ENCODE measurements at regions not wholly inside any gene's neighbourhood (a gene's known extent, or its start where the extent isn't known, plus 50 kb on each side); places are given as distances from the start of the nearest gene placed in this dataset.

- peaks cover 28% of the 10 kb centered on the region for H3K9me3 Mint-ChIP-seq
- intact Hi-C loops (cut with micrococcal nuclease) = no loop called here
- H3K27ac Mint-ChIP-seq = no peak overlapping the region
- DNase-seq (ENCODE audit: low spot score) = no peak
- no peaks in the 10 kb centered on the region for H3K4me1 Mint-ChIP-seq (ENCODE audit: low read depth)
- no peaks in the 10 kb centered on the region for H3K27me3 Mint-ChIP-seq (ENCODE audit: low read depth)
- no peak overlapping the region for H3K4me3 Mint-ChIP-seq (ENCODE audit: low read depth)
- peaks cover 4% of the 10 kb centered on the region for H3K36me3 Mint-ChIP-seq (ENCODE audit: low read depth)
These were observed 164.8 kb upstream of the ARID1B start for GRCh38 chr6:156612361-156612760.

GRCh38 chr6:156602066-156602385 lies 175.2 kb upstream of the ARID1B start:
- no peaks in the 10 kb centered on the region for H3K36me3 Mint-ChIP-seq (ENCODE audit: low read depth)
- no peak overlapping the region for H3K27ac Mint-ChIP-seq
- intact Hi-C loops (cut with micrococcal nuclease) = no loop called here
- no peak overlapping the region for H3K4me3 Mint-ChIP-seq (ENCODE audit: low read depth)
- H3K9me3 Mint-ChIP-seq = no peaks in the 10 kb centered on the region
- H3K4me1 Mint-ChIP-seq (ENCODE audit: low read depth) = no peaks in the 10 kb centered on the region
- DNase-seq (ENCODE audit: low spot score) = no peak
- peaks cover 1% of the 10 kb centered on the region for H3K27me3 Mint-ChIP-seq (ENCODE audit: low read depth)

- Mint-ChIP-seq H3K9me3 (no peaks in the 10 kb centered on the region), H3K27ac (no peak overlapping the region), H3K27me3 (ENCODE audit: low read depth) (peaks cover 1% of the 10 kb centered on the region), H3K4me3 (ENCODE audit: low read depth) (no peak overlapping the region), H3K36me3 (ENCODE audit: low read depth) (no peaks in the 10 kb centered on the region), H3K4me1 (ENCODE audit: low read depth) (no peaks in the 10 kb centered on the region)
- no peak for DNase-seq (ENCODE audit: low spot score)
- intact Hi-C loops (cut with micrococcal nuclease) = no loop called here
These were observed 175.8 kb upstream of the ARID1B start for GRCh38 chr6:156601152-156602065.

GRCh38 chr6:156600678-156601077 lies 176.5 kb upstream of the ARID1B start:
- H3K36me3 Mint-ChIP-seq (ENCODE audit: low read depth) = no peaks in the 10 kb centered on the region
- H3K9me3 Mint-ChIP-seq = no peaks in the 10 kb centered on the region
- H3K4me1 Mint-ChIP-seq (ENCODE audit: low read depth) = no peaks in the 10 kb centered on the region
- H3K27me3 Mint-ChIP-seq (ENCODE audit: low read depth) = no peaks in the 10 kb centered on the region
- no peak overlapping the region for H3K27ac Mint-ChIP-seq
- no peak for DNase-seq (ENCODE audit: low spot score)
- H3K4me3 Mint-ChIP-seq (ENCODE audit: low read depth) = no peak overlapping the region
- intact Hi-C loops (cut with micrococcal nuclease) = no loop called here

GRCh38 chr6:156599978-156600590 lies 177.1 kb upstream of the ARID1B start:
- Mint-ChIP-seq H3K36me3 (ENCODE audit: low read depth) (no peaks in the 10 kb centered on the region), H3K27ac (no peak overlapping the region), H3K4me1 (ENCODE audit: low read depth) (no peaks in the 10 kb centered on the region), H3K9me3 (no peaks in the 10 kb centered on the region), H3K4me3 (ENCODE audit: low read depth) (no peak overlapping the region), H3K27me3 (ENCODE audit: low read depth) (no peaks in the 10 kb centered on the region)
- DNase-seq (ENCODE audit: low spot score) = no peak
- intact Hi-C loops (cut with micrococcal nuclease) = no loop called here

GRCh38 chr6:156599366-156599765 lies 177.8 kb upstream of the ARID1B start:
- DNase-seq (ENCODE audit: low spot score) = no peak
- no peaks in the 10 kb centered on the region for H3K36me3 Mint-ChIP-seq (ENCODE audit: low read depth)
- H3K4me1 Mint-ChIP-seq (ENCODE audit: low read depth) = no peaks in the 10 kb centered on the region
- H3K4me3 Mint-ChIP-seq (ENCODE audit: low read depth) = no peak overlapping the region
- H3K27me3 Mint-ChIP-seq (ENCODE audit: low read depth) = no peaks in the 10 kb centered on the region
- no peak overlapping the region for H3K27ac Mint-ChIP-seq
- no peaks in the 10 kb centered on the region for H3K9me3 Mint-ChIP-seq
- intact Hi-C loops (cut with micrococcal nuclease) = no loop called here

- no peak overlapping the region for H3K4me3 Mint-ChIP-seq (ENCODE audit: low read depth)
- H3K4me1 Mint-ChIP-seq (ENCODE audit: low read depth) = no peaks in the 10 kb centered on the region
- intact Hi-C loops (cut with micrococcal nuclease) = no loop called here
- H3K9me3 Mint-ChIP-seq = no peaks in the 10 kb centered on the region
- H3K36me3 Mint-ChIP-seq (ENCODE audit: low read depth) = no peaks in the 10 kb centered on the region
- no peak overlapping the region for H3K27ac Mint-ChIP-seq
- no peak for DNase-seq (ENCODE audit: low spot score)
- peaks cover 3% of the 10 kb centered on the region for H3K27me3 Mint-ChIP-seq (ENCODE audit: low read depth)
These were observed 178.4 kb upstream of the ARID1B start for GRCh38 chr6:156598855-156599180.

- H3K27ac Mint-ChIP-seq = no peak overlapping the region
- DNase-seq (ENCODE audit: low spot score) = no peak
- H3K27me3 Mint-ChIP-seq (ENCODE audit: low read depth) = peaks cover 4% of the 10 kb centered on the region
- intact Hi-C loops (cut with micrococcal nuclease) = no loop called here
- H3K36me3 Mint-ChIP-seq (ENCODE audit: low read depth) = no peaks in the 10 kb centered on the region
- H3K9me3 Mint-ChIP-seq = no peaks in the 10 kb centered on the region
- no peaks in the 10 kb centered on the region for H3K4me1 Mint-ChIP-seq (ENCODE audit: low read depth)
- H3K4me3 Mint-ChIP-seq (ENCODE audit: low read depth) = no peak overlapping the region
These were observed 178.9 kb upstream of the ARID1B start for GRCh38 chr6:156598071-156598854.

- Mint-ChIP-seq H3K4me3 (ENCODE audit: low read depth) (no peak overlapping the region), H3K9me3 (no peaks in the 10 kb centered on the region), H3K36me3 (ENCODE audit: low read depth) (no peaks in the 10 kb centered on the region), H3K4me1 (ENCODE audit: low read depth) (no peaks in the 10 kb centered on the region), H3K27me3 (ENCODE audit: low read depth) (peaks cover 7% of the 10 kb centered on the region), H3K27ac (no peak overlapping the region)
- intact Hi-C loops (cut with micrococcal nuclease) = no loop called here
- no peak for DNase-seq (ENCODE audit: low spot score)
These were observed 180.1 kb upstream of the ARID1B start for GRCh38 chr6:156597095-156597494.

GRCh38 chr6:156595476-156595875 lies 181.7 kb upstream of the ARID1B start:
- no peak for DNase-seq (ENCODE audit: low spot score)
- Mint-ChIP-seq H3K4me3 (ENCODE audit: low read depth) (no peak overlapping the region), H3K27ac (no peak overlapping the region), H3K36me3 (ENCODE audit: low read depth) (no peaks in the 10 kb centered on the region), H3K9me3 (no peaks in the 10 kb centered on the region), H3K4me1 (ENCODE audit: low read depth) (no peaks in the 10 kb centered on the region), H3K27me3 (ENCODE audit: low read depth) (peaks cover 10% of the 10 kb centered on the region)
- intact Hi-C loops (cut with micrococcal nuclease) = no loop called here

- intact Hi-C loops (cut with micrococcal nuclease) = no loop called here
- Mint-ChIP-seq H3K9me3 (no peaks in the 10 kb centered on the region), H3K36me3 (ENCODE audit: low read depth) (no peaks in the 10 kb centered on the region), H3K27me3 (ENCODE audit: low read depth) (peaks cover 12% of the 10 kb centered on the region), H3K4me1 (ENCODE audit: low read depth) (no peaks in the 10 kb centered on the region), H3K4me3 (ENCODE audit: low read depth) (no peak overlapping the region), H3K27ac (no peak overlapping the region)
- no peak for DNase-seq (ENCODE audit: low spot score)
These were observed 183.3 kb upstream of the ARID1B start for GRCh38 chr6:156593893-156594292.

- Mint-ChIP-seq H3K4me1 (ENCODE audit: low read depth) (no peaks in the 10 kb centered on the region), H3K36me3 (ENCODE audit: low read depth) (no peaks in the 10 kb centered on the region), H3K27ac (no peak overlapping the region), H3K27me3 (ENCODE audit: low read depth) (peaks cover 12% of the 10 kb centered on the region), H3K9me3 (no peaks in the 10 kb centered on the region), H3K4me3 (ENCODE audit: low read depth) (no peak overlapping the region)
- intact Hi-C loops (cut with micrococcal nuclease) = no loop called here
- DNase-seq (ENCODE audit: low spot score) = no peak
These were observed 184.1 kb upstream of the ARID1B start for GRCh38 chr6:156593127-156593526.

GRCh38 chr6:156590482-156590881 lies 186.7 kb upstream of the ARID1B start:
- no peaks in the 10 kb centered on the region for H3K36me3 Mint-ChIP-seq (ENCODE audit: low read depth)
- intact Hi-C loops (cut with micrococcal nuclease) = no loop called here
- H3K27ac Mint-ChIP-seq = no peak overlapping the region
- H3K27me3 Mint-ChIP-seq (ENCODE audit: low read depth) = peaks cover 14% of the 10 kb centered on the region
- H3K9me3 Mint-ChIP-seq = no peaks in the 10 kb centered on the region
- H3K4me3 Mint-ChIP-seq (ENCODE audit: low read depth) = no peak overlapping the region
- no peaks in the 10 kb centered on the region for H3K4me1 Mint-ChIP-seq (ENCODE audit: low read depth)
- DNase-seq (ENCODE audit: low spot score) = no peak

Data from activated T-helper 2 cell treated with anti-CD3 and anti-CD28 coated beads, Interferon-gamma antibody, Interleukin-2, Interleukin-4, amounts not matched to agents 10 μg/mL and 5 μg/mL and 100 μg/mL, durations not matched to agents 14 hours and 24 hours and 36 hours (primary cell).